ENCODE measurements at regions not wholly inside any gene's neighbourhood (a gene's known extent, or its start where the extent isn't known, plus 50 kb on each side); places are given as distances from the start of the nearest gene placed in this dataset.

DNA sequence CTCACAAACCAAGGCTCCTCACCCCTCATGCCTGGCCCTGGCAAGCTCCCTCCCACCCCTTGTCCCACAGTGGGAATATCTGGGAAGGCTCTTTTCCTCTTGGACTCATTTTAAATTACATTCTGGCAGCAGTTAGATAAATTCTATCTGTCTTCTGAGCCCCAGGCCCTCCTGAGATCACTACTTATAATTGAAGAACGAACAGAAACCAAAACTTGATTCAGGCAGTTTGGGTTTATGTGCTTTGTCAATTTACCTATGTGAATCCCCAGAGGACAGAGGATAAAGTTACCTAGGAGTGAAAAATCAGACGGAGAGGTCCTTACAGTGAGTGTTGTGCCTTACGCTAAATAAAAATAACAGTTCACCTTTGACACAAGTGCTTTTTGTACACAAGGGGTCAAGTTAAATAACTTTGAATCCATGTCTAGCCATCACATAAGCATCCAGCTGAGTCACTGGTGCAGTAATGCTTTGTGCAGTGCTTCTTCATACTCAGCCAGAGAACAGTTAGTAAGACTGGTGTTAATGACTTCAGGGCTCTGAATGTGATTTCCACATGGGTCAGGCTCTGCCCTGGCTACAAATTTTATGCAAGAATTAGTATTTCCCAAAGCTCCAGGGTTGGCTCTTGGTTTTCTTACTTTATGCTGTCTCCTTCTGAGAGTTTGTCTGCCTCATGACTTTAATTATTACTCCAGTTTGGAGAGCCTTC is 329.3 kb downstream of the INSIG2 start:
- TF ChIP-seq, protein P1, sequence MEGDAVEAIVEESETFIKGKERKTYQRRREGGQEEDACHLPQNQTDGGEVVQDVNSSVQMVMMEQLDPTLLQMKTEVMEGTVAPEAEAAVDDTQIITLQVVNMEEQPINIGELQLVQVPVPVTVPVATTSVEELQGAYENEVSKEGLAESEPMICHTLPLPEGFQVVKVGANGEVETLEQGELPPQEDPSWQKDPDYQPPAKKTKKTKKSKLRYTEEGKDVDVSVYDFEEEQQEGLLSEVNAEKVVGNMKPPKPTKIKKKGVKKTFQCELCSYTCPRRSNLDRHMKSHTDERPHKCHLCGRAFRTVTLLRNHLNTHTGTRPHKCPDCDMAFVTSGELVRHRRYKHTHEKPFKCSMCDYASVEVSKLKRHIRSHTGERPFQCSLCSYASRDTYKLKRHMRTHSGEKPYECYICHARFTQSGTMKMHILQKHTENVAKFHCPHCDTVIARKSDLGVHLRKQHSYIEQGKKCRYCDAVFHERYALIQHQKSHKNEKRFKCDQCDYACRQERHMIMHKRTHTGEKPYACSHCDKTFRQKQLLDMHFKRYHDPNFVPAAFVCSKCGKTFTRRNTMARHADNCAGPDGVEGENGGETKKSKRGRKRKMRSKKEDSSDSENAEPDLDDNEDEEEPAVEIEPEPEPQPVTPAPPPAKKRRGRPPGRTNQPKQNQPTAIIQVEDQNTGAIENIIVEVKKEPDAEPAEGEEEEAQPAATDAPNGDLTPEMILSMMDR (IDR thresholded peaks at IDR 0.05; ENCODE audit: low read depth, low read length, poor library complexity, severe bottlenecking), result no peak
- no peak for TF ChIP-seq EZH2phosphoT487 (IDR thresholded peaks at IDR 0.05; ENCODE audit: borderline replicate concordance, low read length)

All from DOHH2 (cell line).